HEK293T (cell line): ENCODE measurements at regions not wholly inside any gene's neighbourhood (a gene's known extent, or its start where the extent isn't known, plus 50 kb on each side); places are given as distances from the start of the nearest gene placed in this dataset.

ENCODE experiments used
- ARNT ChIP-seq: fragments of 450-650 bp; IDR thresholded peaks from 2 replicates; pipeline ENCODE4 v1.6.1; 2017; ENCODE audit warnings: mild to moderate bottlenecking
- BHLHE40 ChIP-seq: fragments of 450-650 bp; IDR thresholded peaks from 2 replicates; pipeline ENCODE4 v1.6.1; 2016; ENCODE audit warnings: mild to moderate bottlenecking, moderate library complexity, borderline replicate concordance
- CTBP1 ChIP-seq: fragments of 450-650 bp; IDR thresholded peaks from 2 replicates; pipeline ENCODE4 v1.6.1; 2016; ENCODE audit warnings: borderline replicate concordance
- ELF4 ChIP-seq: fragments of 450-650 bp; IDR thresholded peaks from 2 replicates; pipeline ENCODE4 v1.6.1; 2017; ENCODE audit warnings: antibody characterized with exemption
- FOXA1 ChIP-seq: fragments of 450-650 bp; IDR thresholded peaks from 2 replicates; pipeline ENCODE4 v1.6.1; 2016; ENCODE audit warnings: mild to moderate bottlenecking
- FOXK2 ChIP-seq: fragments of 450-650 bp; IDR thresholded peaks from 2 replicates; pipeline ENCODE4 v1.6.1; 2016; ENCODE audit warnings: mild to moderate bottlenecking
- FOXM1 ChIP-seq: fragments of 450-650 bp; IDR thresholded peaks from 2 replicates; pipeline ENCODE4 v1.6.1; 2017; ENCODE audit warnings: mild to moderate bottlenecking, borderline replicate concordance
- L3MBTL2 ChIP-seq: fragments of 450-650 bp; conservative IDR thresholded peaks from 2 replicates; pipeline ENCODE4 v1.6.1; 2016; ENCODE audit warnings: mild to moderate bottlenecking
- LEF1 ChIP-seq: fragments of 450-650 bp; IDR thresholded peaks from 2 replicates; pipeline ENCODE4 v1.6.1; 2017; ENCODE audit warnings: mild to moderate bottlenecking, borderline replicate concordance
- NFRKB ChIP-seq: fragments of 450-650 bp; IDR thresholded peaks from 2 replicates; pipeline ENCODE4 v1.6.1; 2016; ENCODE audit warnings: mild to moderate bottlenecking, moderate library complexity
- SP1 ChIP-seq: fragments of 450-650 bp; IDR thresholded peaks from 2 replicates; pipeline ENCODE4 v1.6.1; 2017
- TARDBP ChIP-seq: fragments of 450-650 bp; IDR thresholded peaks from 2 replicates; pipeline ENCODE4 v1.6.1; 2016

- TF ChIP-seq FOXA1 (no peak), ELF4 (no peak), BHLHE40 (no peak), L3MBTL2 (no peak), LEF1 (no peak), SP1 (no peak), FOXM1 (no peak), ARNT (no peak), TARDBP (no peak), FOXK2 (no peak), NFRKB (no peak), CTBP1 (no peak)
Observed at GRCh38 chr14:25658988-25659387, 609.0 kb upstream of the STXBP6 start.
